ENCODE measurements at regions not wholly inside any gene's neighbourhood (a gene's known extent, or its start where the extent isn't known, plus 50 kb on each side); places are given as distances from the start of the nearest gene placed in this dataset.

DNA sequence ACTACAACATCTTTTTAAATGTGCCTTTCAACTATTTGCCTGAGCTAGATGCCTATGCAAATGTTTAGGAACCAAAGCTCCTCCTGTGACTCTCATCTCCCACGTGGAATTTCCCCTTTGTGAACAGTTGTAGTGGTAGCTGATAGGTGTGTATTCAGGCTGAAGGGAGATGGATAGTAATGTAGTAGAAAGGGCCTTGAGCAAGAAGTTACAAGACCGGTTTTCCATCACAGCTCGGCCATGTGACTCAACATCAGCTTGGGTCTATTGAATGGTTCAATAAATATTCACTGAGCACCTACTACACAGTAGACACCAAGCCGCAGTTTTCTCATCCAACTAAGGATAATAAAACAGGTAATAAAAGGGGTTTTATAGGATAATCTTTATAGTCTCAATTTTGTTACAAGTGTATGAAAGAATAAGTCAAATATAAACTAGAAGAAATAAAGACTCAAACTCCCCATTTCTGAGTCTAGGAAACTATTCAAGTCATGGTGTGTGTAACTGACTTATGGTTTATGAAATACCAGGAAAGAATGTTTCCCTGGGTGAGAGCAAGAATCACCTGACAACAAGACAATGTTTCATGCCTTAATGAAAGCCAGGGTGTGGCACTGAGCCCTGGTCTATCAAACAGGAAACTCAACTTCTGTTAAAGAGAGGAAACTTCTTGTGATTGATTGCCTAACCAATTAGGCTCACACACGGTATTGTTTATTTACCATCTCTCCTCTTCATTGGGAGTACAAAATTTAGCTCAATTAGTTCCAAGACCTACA lies 187.1 kb upstream of the SPEF2 start:
- TF ChIP-seq, protein P1, sequence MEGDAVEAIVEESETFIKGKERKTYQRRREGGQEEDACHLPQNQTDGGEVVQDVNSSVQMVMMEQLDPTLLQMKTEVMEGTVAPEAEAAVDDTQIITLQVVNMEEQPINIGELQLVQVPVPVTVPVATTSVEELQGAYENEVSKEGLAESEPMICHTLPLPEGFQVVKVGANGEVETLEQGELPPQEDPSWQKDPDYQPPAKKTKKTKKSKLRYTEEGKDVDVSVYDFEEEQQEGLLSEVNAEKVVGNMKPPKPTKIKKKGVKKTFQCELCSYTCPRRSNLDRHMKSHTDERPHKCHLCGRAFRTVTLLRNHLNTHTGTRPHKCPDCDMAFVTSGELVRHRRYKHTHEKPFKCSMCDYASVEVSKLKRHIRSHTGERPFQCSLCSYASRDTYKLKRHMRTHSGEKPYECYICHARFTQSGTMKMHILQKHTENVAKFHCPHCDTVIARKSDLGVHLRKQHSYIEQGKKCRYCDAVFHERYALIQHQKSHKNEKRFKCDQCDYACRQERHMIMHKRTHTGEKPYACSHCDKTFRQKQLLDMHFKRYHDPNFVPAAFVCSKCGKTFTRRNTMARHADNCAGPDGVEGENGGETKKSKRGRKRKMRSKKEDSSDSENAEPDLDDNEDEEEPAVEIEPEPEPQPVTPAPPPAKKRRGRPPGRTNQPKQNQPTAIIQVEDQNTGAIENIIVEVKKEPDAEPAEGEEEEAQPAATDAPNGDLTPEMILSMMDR (IDR thresholded peaks at IDR 0.05), result no peak
- Histone ChIP-seq H3K36me3 (no peaks in the 10 kb centered on the region), H3K4me3 (no peak overlapping the region), H3K9me3 (no peaks in the 10 kb centered on the region), H3K4me1 (no peaks in the 10 kb centered on the region), H3K27me3 (no peaks in the 10 kb centered on the region), H3K27ac (no peak overlapping the region)
- no peak for DNase-seq (ENCODE audit: low spot score in 2 of 2)
- intact Hi-C loops (cut with DNase I), result no loop called here

DNA sequence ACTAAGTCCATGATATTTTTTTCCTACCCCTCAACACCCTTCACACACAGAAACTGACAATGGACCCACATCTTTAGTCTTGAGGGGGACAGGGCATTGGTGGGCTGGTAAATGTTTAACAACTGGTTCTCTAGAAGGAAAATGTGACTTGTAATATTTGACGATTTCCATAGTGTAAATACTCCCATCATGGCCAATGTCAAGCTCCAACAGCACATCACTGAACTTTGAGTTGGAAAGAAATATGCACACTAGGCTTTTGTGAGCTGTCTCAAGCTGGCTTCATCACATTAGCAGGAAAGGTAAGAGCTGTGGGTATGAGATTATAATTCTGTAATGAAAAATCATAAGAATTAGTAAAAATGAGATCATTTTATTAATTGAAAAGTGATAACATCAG lies 189.9 kb upstream of the PRLR start:
- intact Hi-C loops (cut with DNase I), result no loop called here

DNA sequence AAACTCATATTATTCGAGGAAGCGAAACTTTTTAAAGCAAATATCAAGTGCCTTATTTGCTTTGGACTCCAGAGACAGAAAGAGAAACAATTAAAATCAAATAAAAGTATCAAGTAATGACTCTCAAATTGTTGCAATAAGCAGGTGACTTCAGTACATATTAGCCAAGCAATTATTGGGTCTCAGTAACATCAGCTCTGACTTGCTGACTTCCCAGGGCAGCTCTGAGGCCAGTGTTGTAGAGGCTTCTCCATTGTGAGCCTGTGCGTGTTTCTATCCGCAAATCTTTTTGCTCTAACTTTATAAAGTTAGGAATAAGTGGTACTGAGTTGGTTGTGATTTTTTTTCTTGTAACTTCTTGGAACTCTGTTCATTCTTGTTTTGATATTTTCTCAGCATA lies 186.8 kb upstream of the PRLR start:
- no peak overlapping the region for H3K27ac ChIP-seq
- no peaks in the 10 kb centered on the region for H3K9me3 ChIP-seq
- DNase-seq (ENCODE audit: low spot score in 2 of 2), result no peak
- TF ChIP-seq, protein P1 (IDR thresholded peaks at IDR 0.05), result no peak
- no peaks in the 10 kb centered on the region for H3K27me3 ChIP-seq
- H3K36me3 ChIP-seq, result no peaks in the 10 kb centered on the region
- intact Hi-C loops (cut with DNase I), result no loop called here
- H3K4me1 ChIP-seq, result no peaks in the 10 kb centered on the region
- H3K4me3 ChIP-seq, result no peak overlapping the region

More for the DNA sequence above, 189.9 kb upstream of the PRLR start:
- Histone ChIP-seq H3K27me3 (no peaks in the 10 kb centered on the region), H3K27ac (no peak overlapping the region), H3K4me3 (no peak overlapping the region), H3K36me3 (no peaks in the 10 kb centered on the region), H3K4me1 (no peaks in the 10 kb centered on the region), H3K9me3 (no peaks in the 10 kb centered on the region)
- no peak for DNase-seq (ENCODE audit: low spot score in 2 of 2)
- TF ChIP-seq, protein P1 (IDR thresholded peaks at IDR 0.05), result no peak

DNA sequence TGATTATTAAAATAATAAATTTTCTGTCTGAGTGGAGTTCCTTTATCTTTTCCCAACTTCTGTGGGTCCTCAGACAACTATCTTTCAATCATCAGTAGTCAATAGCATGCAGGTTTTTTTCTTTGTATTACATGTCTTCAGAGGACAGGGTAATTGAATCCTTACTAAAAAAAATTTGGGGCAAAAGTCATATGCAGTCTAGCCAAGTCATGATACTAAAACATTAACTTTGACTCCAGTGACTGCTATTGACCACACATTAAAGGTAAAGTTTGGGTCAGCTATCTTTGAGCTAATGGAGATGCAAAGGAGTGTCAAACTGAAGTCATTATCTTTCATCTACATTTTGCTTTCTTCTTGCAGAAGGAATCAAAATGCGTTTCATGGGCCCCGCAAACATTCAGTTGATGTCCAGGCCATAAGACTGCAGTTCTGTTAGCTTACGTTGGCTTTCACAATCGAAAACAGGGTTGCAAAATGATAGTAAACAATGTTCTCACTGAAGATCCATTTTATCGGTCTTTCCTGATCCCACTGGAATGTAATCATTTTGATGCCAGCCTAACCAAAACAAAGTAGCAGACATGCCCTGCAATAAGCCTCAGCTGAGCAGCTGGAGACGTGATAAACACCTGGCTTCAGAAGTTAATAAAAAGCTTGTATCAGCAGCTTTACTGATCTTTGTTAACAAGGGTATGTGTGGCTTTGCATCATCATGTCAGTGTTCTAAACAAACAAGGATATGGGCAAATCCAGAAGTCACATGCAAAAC lies 186.1 kb upstream of the PRLR start:
- Histone ChIP-seq H3K27me3 (no peaks in the 10 kb centered on the region), H3K36me3 (no peaks in the 10 kb centered on the region), H3K27ac (no peak overlapping the region), H3K4me3 (no peak overlapping the region), H3K4me1 (no peaks in the 10 kb centered on the region), H3K9me3 (no peaks in the 10 kb centered on the region)
- no peak for DNase-seq (ENCODE audit: low spot score in 2 of 2)
- TF ChIP-seq, protein P1 (IDR thresholded peaks at IDR 0.05), result no peak
- intact Hi-C loops (cut with DNase I), result no loop called here

DNA sequence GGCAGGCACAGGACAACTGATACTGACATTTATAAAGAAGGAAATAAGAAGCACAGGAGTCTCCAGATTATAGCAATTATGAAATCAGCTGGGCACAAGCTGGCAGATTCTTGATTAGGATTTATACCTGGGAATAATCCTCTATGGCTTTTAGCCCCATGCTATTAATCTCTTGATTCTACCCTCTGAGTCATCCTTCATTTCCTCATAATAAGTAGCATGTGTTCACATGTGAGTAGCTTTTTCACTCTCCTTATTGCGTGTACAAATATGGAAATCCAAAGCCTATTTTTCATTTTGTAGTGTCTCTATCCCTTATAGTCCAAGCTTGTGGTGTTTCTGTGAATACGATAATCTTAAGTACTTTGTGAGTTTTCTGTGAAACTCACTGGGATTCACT lies 185.0 kb upstream of the PRLR start:
- TF ChIP-seq, protein P1 (IDR thresholded peaks at IDR 0.05), result no peak

More for the DNA sequence above, 185.0 kb upstream of the PRLR start:
- no peaks in the 10 kb centered on the region for H3K9me3 ChIP-seq
- H3K27me3 ChIP-seq, result no peaks in the 10 kb centered on the region
- H3K4me3 ChIP-seq, result no peak overlapping the region
- no peak for DNase-seq (ENCODE audit: low spot score in 2 of 2)
- intact Hi-C loops (cut with DNase I), result no loop called here
- no peak overlapping the region for H3K27ac ChIP-seq
- no peaks in the 10 kb centered on the region for H3K4me1 ChIP-seq
- no peaks in the 10 kb centered on the region for H3K36me3 ChIP-seq
